Hepatocyte (in vitro differentiated cells): ENCODE measurements at regions not wholly inside any gene's neighbourhood (a gene's known extent, or its start where the extent isn't known, plus 50 kb on each side); places are given as distances from the start of the nearest gene placed in this dataset.

Source experiments
- DNase-seq: peaks from one replicate; pipeline ENCODE4 v3.0.0-alpha.2; 2016; ENCODE audit warnings: low spot score
- H2AFZ ChIP-seq: fragments of 200-600 bp; sonication (generic); 2 replicates; pipeline ENCODE4 v1.6.0; 2016; ENCODE audit warnings: antibody characterized with exemption, mild to moderate bottlenecking
- H3K27ac ChIP-seq: fragments of 200-600 bp; sonication (generic); 2 replicates; pipeline ENCODE4 v1.5.1; 2016; ENCODE audit warnings: mild to moderate bottlenecking
- H3K27me3 ChIP-seq: fragments of 200-600 bp; sonication (generic); 2 replicates; pipeline ENCODE4 v1.6.1; 2016
- H3K36me3 ChIP-seq: fragments of 200-600 bp; sonication (generic); replicated peaks from 2 replicates; pipeline ENCODE4 v1.5.1; 2016; ENCODE audit warnings: low read depth; ENCODE audit not compliant: insufficient read depth
- H3K4me1 ChIP-seq: fragments of 200-600 bp; sonication (generic); 2 replicates; pipeline ENCODE4 v1.5.1; 2016; ENCODE audit warnings: mild to moderate bottlenecking, moderate library complexity; ENCODE audit not compliant: insufficient read depth
- H3K4me2 ChIP-seq: fragments of 200-600 bp; sonication (generic); 2 replicates; pipeline ENCODE4 v1.6.0; 2016
- H3K4me3 ChIP-seq: fragments of 200-600 bp; sonication (generic); 2 replicates; pipeline ENCODE4 v1.5.1; 2016; ENCODE audit warnings: mild to moderate bottlenecking
- H3K79me2 ChIP-seq: fragments of 200-600 bp; sonication (generic); 2 replicates; pipeline ENCODE4 v1.6.0; 2017; ENCODE audit warnings: mild to moderate bottlenecking
- H3K9me2 ChIP-seq: fragments of 200-600 bp; sonication (generic); replicated peaks from 2 replicates; pipeline ENCODE4 v1.6.0; 2017; ENCODE audit warnings: mild to moderate bottlenecking; ENCODE audit not compliant: insufficient read depth
- H3K9me3 ChIP-seq: fragments of 200-600 bp; sonication (generic); 2 replicates; pipeline ENCODE4 v1.5.1; 2016; ENCODE audit warnings: low read depth, mild to moderate bottlenecking
- H4K20me1 ChIP-seq: fragments of 200-600 bp; sonication (generic); 2 replicates; pipeline ENCODE4 v1.6.0; 2016; ENCODE audit warnings: mild to moderate bottlenecking; ENCODE audit not compliant: insufficient read depth, poor library complexity, severe bottlenecking
- EZH2 ChIP-seq: fragments of 200-600 bp; sonication (generic); IDR thresholded peaks from 2 replicates; pipeline ENCODE4 v1.6.1; 2016; ENCODE audit warnings: antibody characterized with exemption, mild to moderate bottlenecking, borderline replicate concordance
- EZH2phosphoT487 ChIP-seq: fragments of 200-600 bp; sonication (generic); IDR thresholded peaks from one replicate; pipeline ENCODE4 v1.6.1; 2018; ENCODE audit warnings: antibody characterized with exemption, mild to moderate bottlenecking, low read depth, moderate library complexity; ENCODE audit not compliant: unreplicated experiment, severe bottlenecking
- WGBS: methylation state at CpG from one replicate; pipeline ENCODE4 v1.1.6; 2016; ENCODE audit warnings: low lambda C conversion rate; ENCODE audit errors: missing lambda C conversion rate; 5-methylcytosine and 5-hydroxymethylcytosine counted together
- TF ChIP-seq, protein P1 (sequence below): fragments of 200-600 bp; sonication (generic); IDR thresholded peaks from 2 replicates; pipeline ENCODE4 v1.5.1; 2016; ENCODE audit warnings: antibody characterized with exemption, mild to moderate bottlenecking; ENCODE audit not compliant: poor library complexity

DNA sequence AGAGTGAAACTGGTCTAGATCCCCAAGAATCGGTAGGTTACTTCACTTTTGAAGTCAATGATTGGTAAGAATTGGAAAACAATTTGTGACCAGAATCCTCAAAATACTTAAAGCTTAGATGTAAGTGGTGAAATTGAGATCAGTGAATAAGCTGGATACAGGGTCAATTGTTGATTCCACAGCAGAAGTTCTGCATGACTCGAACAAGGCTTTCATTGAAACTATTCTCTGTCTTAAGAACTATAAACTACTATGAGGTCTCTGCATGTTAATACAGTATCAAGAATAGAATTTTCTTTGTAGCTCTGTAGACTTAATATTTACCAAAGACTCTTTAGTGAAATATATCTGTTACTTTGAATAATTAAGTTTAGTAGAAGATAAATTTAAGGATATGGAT is 324.2 kb upstream of the FIGN start:
- no peaks in the 10 kb centered on the region for H3K9me3 ChIP-seq
- no peaks in the 10 kb centered on the region for H3K36me3 ChIP-seq
- H3K9me2 ChIP-seq: no peaks in the 10 kb centered on the region
- DNase-seq: no peak
- peaks cover 6% of the 10 kb centered on the region for H3K27me3 ChIP-seq
- H3K27ac ChIP-seq: no peak overlapping the region
- no peaks in the 10 kb centered on the region for H4K20me1 ChIP-seq
- H3K4me1 ChIP-seq: no peaks in the 10 kb centered on the region
- TF ChIP-seq, protein P1, sequence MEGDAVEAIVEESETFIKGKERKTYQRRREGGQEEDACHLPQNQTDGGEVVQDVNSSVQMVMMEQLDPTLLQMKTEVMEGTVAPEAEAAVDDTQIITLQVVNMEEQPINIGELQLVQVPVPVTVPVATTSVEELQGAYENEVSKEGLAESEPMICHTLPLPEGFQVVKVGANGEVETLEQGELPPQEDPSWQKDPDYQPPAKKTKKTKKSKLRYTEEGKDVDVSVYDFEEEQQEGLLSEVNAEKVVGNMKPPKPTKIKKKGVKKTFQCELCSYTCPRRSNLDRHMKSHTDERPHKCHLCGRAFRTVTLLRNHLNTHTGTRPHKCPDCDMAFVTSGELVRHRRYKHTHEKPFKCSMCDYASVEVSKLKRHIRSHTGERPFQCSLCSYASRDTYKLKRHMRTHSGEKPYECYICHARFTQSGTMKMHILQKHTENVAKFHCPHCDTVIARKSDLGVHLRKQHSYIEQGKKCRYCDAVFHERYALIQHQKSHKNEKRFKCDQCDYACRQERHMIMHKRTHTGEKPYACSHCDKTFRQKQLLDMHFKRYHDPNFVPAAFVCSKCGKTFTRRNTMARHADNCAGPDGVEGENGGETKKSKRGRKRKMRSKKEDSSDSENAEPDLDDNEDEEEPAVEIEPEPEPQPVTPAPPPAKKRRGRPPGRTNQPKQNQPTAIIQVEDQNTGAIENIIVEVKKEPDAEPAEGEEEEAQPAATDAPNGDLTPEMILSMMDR: no peak
- no peak for TF ChIP-seq EZH2
- no peak for TF ChIP-seq EZH2phosphoT487
- H3K79me2 ChIP-seq: no peaks in the 10 kb centered on the region
- no peak overlapping the region for H3K4me2 ChIP-seq
- 91% methylated on average over 2 of the region's 2 CpGs for WGBS
- H2AFZ ChIP-seq: no peak overlapping the region
- H3K4me3 ChIP-seq: no peak overlapping the region

DNA sequence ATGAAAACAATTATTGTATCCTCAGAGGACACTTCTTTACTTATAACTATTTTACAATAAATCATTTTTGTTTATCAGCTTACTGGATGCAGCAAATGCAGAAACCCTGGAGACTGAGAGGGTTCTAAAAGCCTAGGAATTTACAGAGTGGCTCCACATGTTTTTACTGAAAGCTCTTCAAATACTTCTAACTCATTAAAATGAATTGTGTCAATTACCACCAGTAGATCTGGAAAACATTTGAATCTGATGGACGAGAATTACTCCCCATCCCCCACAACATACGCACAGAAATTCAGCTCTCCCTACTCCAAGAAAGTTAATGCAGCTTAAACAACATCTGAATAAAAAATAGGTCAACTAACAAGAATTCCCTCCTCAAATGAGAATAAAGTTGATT is 319.8 kb upstream of the FIGN start:
- no peak overlapping the region for H3K4me3 ChIP-seq
- no peaks in the 10 kb centered on the region for H3K9me2 ChIP-seq
- no peaks in the 10 kb centered on the region for H3K9me3 ChIP-seq
- H3K4me2 ChIP-seq: no peak overlapping the region
- DNase-seq: no peak
- H3K36me3 ChIP-seq: no peaks in the 10 kb centered on the region
- no peaks in the 10 kb centered on the region for H3K4me1 ChIP-seq
- H4K20me1 ChIP-seq: no peaks in the 10 kb centered on the region
- H3K79me2 ChIP-seq: no peaks in the 10 kb centered on the region
- H3K27me3 ChIP-seq: peaks cover 6% of the 10 kb centered on the region
- WGBS: 63% methylated on average over 2 of the region's 2 CpGs
- no peak overlapping the region for H3K27ac ChIP-seq
- TF ChIP-seq EZH2: no peak
- TF ChIP-seq, protein P1: no peak
- TF ChIP-seq EZH2phosphoT487: no peak
- no peak overlapping the region for H2AFZ ChIP-seq

DNA sequence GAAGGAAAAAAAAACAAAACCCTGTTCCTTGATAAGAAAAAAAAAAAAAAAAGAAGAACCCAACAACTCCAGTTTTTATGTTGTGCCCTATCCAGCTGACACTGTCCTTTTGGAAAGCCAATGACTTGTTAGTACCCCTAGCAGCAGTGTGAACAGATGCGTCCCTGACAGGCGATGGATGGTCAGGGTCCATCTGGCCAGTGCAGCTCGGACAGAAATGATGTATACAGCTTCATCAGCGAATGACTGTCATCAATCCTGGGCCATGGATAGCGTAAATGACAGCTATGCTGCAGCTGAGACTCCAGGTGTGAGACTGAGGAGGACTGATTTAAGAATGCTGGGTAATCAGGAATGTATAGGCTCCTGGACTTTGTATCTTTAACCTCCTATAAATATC is 318.8 kb upstream of the FIGN start:
- Histone ChIP-seq H2AFZ (no peak overlapping the region), H3K9me2 (no peaks in the 10 kb centered on the region), H3K9me3 (no peaks in the 10 kb centered on the region), H3K79me2 (no peaks in the 10 kb centered on the region), H3K27me3 (peaks cover 6% of the 10 kb centered on the region), H4K20me1 (no peaks in the 10 kb centered on the region), H3K36me3 (no peaks in the 10 kb centered on the region), H3K4me3 (no peak overlapping the region), H3K27ac (no peak overlapping the region), H3K4me2 (no peak overlapping the region), H3K4me1 (no peaks in the 10 kb centered on the region)
- no peak for DNase-seq
- TF ChIP-seq EZH2phosphoT487 (no peak), EZH2 (no peak)
- TF ChIP-seq, protein P1: no peak
- 78% methylated on average over 5 of the region's 5 CpGs for WGBS

DNA sequence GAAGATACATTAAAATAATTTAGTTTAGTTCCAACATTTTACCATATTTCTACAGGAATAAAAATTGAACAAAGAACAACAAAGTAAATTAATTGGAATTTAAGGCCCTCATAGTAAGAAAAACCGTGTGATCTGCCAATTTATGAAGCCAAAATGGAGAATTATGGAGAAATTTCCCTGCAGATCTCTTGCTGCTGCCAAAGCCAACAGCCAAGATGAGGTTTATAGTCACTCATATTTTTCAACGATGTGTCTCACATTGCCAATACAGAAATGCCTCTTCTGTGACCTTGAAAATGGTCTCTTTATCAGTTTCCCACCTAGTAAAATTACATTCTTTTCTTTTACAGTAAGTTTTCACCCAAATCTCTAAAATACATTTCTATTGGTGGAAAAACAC is 317.2 kb upstream of the FIGN start:
- Histone ChIP-seq H3K27ac (no peak overlapping the region), H3K79me2 (no peaks in the 10 kb centered on the region), H4K20me1 (no peaks in the 10 kb centered on the region), H3K9me2 (no peaks in the 10 kb centered on the region), H3K4me1 (no peaks in the 10 kb centered on the region), H3K4me2 (no peak overlapping the region), H3K36me3 (no peaks in the 10 kb centered on the region), H3K4me3 (no peak overlapping the region), H3K9me3 (no peaks in the 10 kb centered on the region), H2AFZ (no peak overlapping the region), H3K27me3 (no peaks in the 10 kb centered on the region)
- 62% methylated on average over 2 of the region's 2 CpGs for WGBS
- no peak for DNase-seq
- no peak for TF ChIP-seq EZH2phosphoT487
- TF ChIP-seq, protein P1: no peak
- TF ChIP-seq EZH2: no peak
